HT1080 (cell line): ENCODE measurements at regions not wholly inside any gene's neighbourhood (a gene's known extent, or its start where the extent isn't known, plus 50 kb on each side); places are given as distances from the start of the nearest gene placed in this dataset.

ENCODE experiments used
- DNase-seq: peaks from one replicate; pipeline ENCODE4 v3.0.0-alpha.2; 2015; ENCODE audit warnings: low read depth

- DNase-seq: no peak
These were observed 185.2 kb upstream of the RGMB start for GRCh38 chr5:98588215-98588614.

- DNase-seq: no peak
These were observed 180.0 kb upstream of the RGMB start for GRCh38 chr5:98593418-98593817.

DNA sequence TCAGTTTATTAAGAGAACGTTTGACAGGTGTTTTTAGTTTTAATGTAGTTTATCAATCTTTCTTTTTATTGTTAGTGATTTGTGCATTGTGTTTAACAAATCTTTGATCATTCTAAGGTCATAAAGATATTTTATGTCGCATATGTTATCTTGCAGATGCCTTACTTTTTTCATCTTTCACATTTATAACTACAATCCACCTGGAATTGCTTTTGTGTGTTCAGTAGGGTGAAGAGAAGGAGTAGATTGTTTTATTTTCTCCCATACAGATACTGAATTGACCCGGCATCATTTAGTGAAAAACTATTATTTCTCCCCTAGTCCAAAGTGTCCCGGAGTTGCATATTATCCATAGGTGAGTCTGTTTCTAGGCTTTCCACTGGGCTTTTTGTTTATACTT lies 179.4 kb upstream of the RGMB start:
- DNase-seq: no peak

- no peak for DNase-seq
These were observed 174.4 kb upstream of the RGMB start for GRCh38 chr5:98599016-98599415.

DNA sequence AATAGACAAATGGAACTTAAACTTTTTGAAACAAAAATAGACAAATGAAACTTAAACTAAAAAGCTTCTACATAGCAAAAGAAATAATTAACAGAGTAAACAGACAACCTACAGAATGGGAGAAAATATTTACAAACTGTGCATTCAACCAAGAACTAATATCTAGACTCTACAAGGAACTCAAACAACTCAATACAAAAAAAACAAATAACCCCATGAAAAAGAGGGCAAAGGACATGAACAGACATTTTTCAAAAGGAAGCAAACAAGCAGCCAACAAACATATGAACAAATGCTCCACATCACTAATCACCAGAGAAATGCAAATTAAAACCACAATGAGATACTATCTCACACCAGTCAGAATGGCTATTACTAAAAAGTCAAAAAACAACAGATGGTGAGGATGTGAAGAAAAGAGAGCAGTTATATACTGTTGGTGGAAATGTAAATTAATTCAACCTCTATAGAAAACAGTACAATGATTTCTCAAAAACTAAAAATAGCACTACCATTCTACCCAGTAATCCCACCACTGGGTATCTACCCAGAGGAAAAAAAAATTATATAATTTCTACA lies 170.8 kb upstream of the RGMB start:
- DNase-seq: no peak

GRCh38 chr5:98603456-98603855 lies 170.0 kb upstream of the RGMB start:
- DNase-seq: no peak

- no peak for DNase-seq
These were observed 169.2 kb upstream of the RGMB start for GRCh38 chr5:98604301-98604700.

DNA sequence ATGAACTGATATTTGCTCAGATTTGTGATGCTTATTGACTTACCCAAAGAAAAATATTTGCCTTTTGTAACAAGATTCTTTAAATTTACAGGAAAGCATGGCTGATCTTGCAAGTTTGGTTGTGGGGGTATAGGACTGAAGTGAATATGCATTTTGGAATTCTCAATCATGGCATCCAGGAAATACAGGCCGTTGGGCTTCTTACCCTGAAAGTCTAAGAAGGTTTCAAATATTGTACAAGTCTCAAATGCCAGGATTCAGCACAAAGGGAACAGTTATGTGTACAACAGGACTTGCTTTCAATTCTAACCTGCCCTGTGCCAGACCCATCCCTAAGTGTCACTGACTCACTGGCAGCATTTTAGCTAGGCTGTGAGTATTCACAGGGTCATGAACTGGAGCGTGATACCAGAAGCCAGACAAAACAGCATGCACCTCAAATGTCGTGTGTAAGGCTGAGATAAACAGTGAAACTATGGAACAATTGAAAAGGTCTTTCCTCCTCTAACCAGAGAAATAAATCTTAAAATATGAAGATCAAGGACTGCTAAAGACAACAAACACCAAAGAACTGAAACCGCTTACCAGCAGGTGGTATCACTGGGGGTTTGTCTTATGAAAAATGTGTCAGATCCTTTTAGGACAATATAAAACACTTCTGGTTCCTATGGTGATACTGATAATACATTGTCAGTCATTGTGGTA lies 168.6 kb upstream of the RGMB start:
- DNase-seq: no peak

- no peak for DNase-seq
These were observed 168.0 kb upstream of the RGMB start for GRCh38 chr5:98605426-98605825.

DNA sequence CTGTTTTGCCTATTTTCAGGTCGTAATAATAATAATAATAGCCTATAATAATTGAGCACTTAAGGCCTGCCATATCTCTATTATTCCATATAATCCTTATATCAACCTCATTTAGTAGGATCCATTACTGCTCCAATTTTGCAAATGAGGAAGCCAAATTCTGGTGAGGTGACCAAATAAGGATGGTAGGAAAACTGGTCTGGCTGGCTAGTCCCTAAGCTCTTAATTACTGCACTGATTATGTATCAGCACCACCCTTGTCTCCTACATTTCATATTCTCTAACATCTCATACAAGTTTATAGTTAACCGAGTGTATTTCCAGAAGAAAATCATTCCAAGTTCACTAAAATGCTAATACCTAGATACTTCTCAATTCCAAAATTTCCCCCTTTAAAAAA lies 166.5 kb upstream of the RGMB start:
- no peak for DNase-seq

DNA sequence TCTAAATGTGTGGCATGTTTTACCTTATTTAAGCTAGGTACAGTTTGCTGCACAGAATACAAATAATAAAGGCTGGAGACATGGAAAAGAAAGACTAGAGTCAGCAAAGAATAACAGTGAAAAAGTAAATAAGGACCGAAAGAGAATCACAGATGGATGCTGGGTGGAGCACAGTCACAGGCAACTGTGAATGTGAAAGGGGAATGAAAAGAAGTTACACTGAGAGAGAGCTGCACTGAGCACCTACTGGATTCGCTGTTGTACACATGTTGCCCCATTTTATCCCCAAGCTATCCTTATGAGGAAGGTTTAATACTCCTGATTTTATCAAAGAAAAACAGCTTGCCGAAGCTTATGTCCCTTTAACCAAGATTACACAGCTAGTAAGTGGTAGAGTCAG lies 165.4 kb upstream of the RGMB start:
- DNase-seq: no peak

DNA sequence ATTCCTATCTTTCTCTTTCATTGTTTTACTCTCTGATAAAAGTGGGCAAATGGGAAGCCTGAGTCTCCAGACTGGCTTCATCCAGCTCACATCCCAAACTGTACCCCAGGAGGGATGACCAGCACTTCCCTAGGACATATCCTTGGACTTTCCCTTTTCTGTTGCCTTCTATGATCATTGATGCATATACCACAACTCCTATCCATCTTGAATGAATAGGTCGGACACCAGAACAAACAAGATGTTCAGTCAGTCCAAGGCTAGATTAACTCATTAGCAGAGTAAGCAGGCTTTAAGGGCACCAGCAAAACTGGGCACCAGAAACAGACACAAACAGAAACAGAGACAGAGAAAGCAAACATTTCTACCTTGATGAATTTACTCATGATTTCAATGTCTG lies 159.1 kb upstream of the RGMB start:
- no peak for DNase-seq

DNA sequence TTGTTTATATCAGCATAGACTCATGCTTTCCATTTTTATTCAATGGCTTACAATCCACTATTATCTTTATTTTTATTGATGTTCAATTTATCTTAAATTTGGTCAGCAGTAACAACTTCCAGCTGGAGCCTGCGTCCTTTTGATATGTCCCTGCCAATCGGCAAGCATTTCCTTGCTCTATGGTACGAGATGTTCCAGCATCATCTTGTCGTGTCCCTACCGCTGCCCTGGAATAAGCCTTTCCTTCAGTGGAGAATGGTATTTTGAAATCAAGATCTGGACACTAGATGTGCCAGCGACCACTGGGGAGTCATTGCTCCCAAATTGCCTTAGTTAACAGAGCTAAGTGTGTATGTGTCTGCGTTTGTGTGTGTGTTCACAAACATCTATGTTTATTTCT lies 151.6 kb upstream of the RGMB start:
- no peak for DNase-seq

DNA sequence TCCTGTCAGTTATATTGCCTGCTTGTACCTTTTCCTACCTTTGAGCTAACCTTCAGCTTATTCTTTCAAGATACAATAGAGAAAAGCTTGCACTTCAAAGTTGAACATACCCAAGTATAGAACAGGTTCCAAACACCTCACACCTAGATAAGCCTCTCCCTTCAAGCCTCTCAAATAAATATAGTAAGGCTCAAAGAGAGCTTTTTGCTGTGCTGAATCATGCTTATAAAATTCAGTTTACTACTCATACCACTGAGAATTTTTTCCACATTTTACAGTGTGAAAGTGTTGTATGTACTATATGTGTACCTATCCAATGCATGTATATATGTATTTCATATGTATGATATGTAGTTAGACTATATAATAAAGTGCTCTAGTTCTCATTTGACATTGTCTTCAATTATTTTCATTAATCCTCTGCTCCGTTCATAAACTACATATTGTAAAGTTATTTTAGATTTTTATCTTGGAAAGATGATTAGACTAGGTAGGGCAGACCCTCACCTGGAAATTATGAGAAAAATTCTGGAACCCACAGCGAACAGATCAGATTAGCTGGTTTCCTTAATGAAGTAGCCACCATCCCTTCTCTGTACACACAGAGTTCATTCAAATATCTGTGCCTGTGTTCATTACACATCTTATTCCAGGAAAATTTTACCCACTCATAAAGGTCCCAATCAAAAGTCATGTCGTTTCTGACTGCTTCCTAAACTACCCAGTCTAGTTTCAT lies 149.2 kb upstream of the RGMB start:
- DNase-seq: no peak

DNA sequence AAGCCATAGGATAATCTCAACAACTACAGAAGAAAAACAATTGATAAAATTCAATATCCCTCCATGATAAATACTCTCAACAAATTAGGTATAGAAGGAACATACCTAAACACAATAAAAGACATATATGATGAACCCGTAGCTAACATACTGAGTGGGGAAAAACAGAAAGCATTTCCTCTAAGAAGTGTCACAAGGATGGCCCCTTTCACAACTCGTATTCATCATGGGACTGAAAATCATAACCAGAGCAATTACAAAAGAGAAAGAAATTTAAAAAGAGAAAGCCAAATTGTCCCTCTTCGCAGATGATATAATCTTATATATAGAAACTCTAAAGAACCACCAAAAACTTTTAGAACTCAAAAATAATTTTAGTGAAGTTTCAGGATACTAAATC lies 146.3 kb upstream of the RGMB start:
- DNase-seq: no peak

- DNase-seq: no peak
These were observed 142.8 kb upstream of the RGMB start for GRCh38 chr5:98630621-98631020.

DNA sequence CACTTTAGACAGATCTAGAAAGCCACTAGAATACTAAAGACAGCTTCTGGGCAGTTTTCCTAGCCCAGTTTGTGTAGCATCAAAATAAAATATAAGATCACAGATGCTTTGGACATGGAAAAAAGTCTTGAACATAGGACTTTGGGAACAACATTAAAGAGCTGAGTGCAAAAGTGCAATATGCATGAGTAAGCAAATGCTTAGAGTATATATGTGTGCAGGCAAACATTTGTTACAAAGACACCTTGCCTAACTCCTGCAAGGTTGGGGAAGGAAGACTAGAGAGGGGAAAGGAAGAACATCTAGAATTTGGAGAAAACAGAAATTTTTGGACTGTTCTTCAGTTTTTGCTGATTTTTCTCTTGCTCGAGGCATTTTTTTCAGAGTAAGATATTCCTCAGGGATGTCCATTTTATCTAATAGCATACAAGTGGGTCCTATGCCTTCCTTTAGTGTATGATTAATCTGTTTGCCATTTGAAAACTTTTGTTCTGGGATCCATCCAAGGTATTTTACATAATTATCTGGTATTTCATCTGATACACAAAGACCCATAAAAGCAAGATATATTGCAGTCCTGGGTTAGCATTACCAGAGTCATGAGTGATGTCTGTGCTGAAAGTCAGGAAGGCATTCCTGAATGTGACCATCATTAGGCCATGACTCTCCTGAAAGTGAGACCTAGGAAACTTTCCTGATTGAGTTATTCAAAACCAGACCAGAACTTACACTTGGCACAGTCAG lies 142.0 kb upstream of the RGMB start:
- peak; percentile 55 for DNase-seq

DNA sequence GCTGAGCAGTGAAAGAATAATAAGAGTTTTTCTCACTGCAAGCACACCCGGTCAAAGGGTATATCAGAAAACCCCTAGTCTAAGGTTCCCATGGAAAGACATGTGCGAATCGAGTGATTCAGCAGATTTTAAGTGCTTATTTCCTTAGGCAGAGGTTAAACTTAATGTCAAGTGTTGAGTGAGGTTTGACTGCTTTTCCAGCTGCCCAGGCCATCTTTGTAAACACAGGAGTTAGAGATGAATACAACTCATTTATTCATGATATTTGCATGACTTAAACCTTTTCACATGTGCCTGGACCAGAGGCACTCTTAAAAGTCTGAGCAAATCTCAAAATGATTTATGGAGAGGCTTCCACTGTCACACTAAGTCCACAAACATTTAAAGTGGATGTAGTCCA lies 137.8 kb upstream of the RGMB start:
- peak; percentile 21 for DNase-seq

GRCh38 chr5:98637116-98637515 lies 136.3 kb upstream of the RGMB start:
- DNase-seq: no peak

DNA sequence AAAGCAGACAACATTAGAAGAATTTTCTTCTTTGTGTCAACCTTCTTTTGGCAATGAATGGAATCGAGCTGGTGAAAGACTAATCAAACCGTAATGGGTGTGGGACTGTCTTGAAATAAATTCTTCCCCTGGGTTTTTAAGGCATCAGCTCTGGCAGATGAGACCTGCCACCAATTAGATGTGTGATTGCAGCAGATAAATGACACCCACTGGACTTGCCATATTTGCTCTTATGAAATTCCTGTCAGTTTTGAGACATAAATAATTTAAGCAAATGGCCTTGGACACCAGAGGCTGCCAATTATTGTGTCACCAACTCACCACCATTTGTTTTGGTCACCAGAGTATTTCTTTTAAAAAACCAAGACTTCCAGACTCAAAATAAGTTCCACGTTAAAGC lies 135.9 kb upstream of the RGMB start:
- DNase-seq: no peak

DNA sequence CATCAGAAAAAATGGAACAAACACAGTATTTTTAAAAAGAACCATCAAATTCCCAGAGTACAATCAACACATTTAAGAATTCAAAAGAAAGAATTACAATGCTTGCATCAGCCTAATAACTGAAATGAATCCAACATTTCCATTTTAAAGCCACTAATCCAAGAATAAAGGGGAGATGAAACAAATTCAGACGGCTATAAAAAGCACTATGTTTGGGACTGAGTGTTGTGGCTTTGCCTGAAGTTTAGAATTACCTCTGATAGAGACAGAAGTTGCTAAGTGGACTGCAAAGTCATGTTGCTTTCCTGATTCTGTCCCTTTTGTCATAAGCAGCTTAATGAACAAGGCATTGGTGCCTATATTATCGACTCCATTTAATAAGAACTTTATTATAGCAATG lies 135.4 kb upstream of the RGMB start:
- no peak for DNase-seq

- no peak for DNase-seq
These were observed 134.8 kb upstream of the RGMB start for GRCh38 chr5:98638701-98639100.
